Loucy (cell line): ENCODE measurements at regions not wholly inside any gene's neighbourhood (a gene's known extent, or its start where the extent isn't known, plus 50 kb on each side); places are given as distances from the start of the nearest gene placed in this dataset.

ENCODE experiments used
- EZH2phosphoT487 ChIP-seq: fragments of 200-600 bp; IDR thresholded peaks from 2 replicates; pipeline ENCODE4 v1.6.1; 2018; ENCODE audit warnings: antibody characterized with exemption, mild to moderate bottlenecking, moderate library complexity, borderline replicate concordance
- TF ChIP-seq, protein P1 (sequence below): fragments of 200-600 bp; sonication (generic); conservative IDR thresholded peaks from 2 replicates; pipeline ENCODE4 v1.5.1; 2014; ENCODE audit warnings: mild to moderate bottlenecking, antibody characterized with exemption, low read length

DNA sequence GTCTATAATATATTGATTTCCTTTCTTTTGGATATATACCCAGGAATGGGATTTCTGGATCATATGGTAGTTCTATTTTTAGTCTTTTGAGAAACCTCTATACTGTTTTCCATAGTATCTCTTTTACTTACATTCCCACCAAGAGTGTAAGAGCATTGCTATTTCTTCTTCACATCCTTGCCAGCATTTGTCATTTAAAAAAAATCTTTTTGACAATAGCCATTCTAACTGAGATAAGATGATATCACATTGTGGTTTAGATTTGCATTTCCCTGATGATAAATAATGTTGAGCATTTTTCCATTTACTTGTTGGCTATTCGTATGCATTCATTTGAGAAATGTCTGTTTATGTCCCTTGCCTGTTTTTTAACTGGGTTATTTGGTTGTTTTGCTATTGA lies 467.4 kb downstream of the COL11A1 start:
- TF ChIP-seq, protein P1, sequence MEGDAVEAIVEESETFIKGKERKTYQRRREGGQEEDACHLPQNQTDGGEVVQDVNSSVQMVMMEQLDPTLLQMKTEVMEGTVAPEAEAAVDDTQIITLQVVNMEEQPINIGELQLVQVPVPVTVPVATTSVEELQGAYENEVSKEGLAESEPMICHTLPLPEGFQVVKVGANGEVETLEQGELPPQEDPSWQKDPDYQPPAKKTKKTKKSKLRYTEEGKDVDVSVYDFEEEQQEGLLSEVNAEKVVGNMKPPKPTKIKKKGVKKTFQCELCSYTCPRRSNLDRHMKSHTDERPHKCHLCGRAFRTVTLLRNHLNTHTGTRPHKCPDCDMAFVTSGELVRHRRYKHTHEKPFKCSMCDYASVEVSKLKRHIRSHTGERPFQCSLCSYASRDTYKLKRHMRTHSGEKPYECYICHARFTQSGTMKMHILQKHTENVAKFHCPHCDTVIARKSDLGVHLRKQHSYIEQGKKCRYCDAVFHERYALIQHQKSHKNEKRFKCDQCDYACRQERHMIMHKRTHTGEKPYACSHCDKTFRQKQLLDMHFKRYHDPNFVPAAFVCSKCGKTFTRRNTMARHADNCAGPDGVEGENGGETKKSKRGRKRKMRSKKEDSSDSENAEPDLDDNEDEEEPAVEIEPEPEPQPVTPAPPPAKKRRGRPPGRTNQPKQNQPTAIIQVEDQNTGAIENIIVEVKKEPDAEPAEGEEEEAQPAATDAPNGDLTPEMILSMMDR: no peak
- TF ChIP-seq EZH2phosphoT487: no peak
